Keratinocyte (primary cell): ENCODE measurements at regions not wholly inside any gene's neighbourhood (a gene's known extent, or its start where the extent isn't known, plus 50 kb on each side); places are given as distances from the start of the nearest gene placed in this dataset.

Experiments
- DNase-seq: peaks from one replicate; pipeline ENCODE4 v3.0.0-alpha.2; 2011; ENCODE audit warnings: low read depth, missing footprints, low spot score
- FAIRE-seq: peaks from 2 replicates; lab custom pipeline; 2011; peaks lifted over from hg19 to GRCh38; lab: Jason Lieb, UNC
- H2AFZ ChIP-seq: 2 replicates; pipeline ENCODE4 v1.6.0; 2012; ENCODE audit warnings: low read length, control low read depth, inconsistent platforms; ENCODE audit not compliant: control insufficient read depth
- H3K27ac ChIP-seq: 2 replicates; pipeline ENCODE4 v1.5.1; 2011; ENCODE audit warnings: low read length; ENCODE audit not compliant: control insufficient read depth, insufficient read depth
- H3K27me3 ChIP-seq: 3 replicates; pipeline ENCODE4 v1.6.0; 2011; ENCODE audit warnings: low read length; ENCODE audit not compliant: control insufficient read depth, insufficient read depth; ENCODE audit errors: extremely low read depth
- H3K36me3 ChIP-seq, 2 experiments: 2 replicates in 1 of 2; 3 replicates in 1 of 2; pipeline ENCODE4 v1.5.1; 2011; ENCODE audit warnings: low read length in 2 of 2, mild to moderate bottlenecking in 1 of 2; ENCODE audit not compliant: control insufficient read depth in 2 of 2, insufficient read depth in 2 of 2; ENCODE audit errors: extremely low read depth in 1 of 2
- H3K4me1 ChIP-seq: 3 replicates; pipeline ENCODE4 v1.5.1; 2011; ENCODE audit warnings: low read length; ENCODE audit not compliant: control insufficient read depth, insufficient read depth; ENCODE audit errors: extremely low read depth
- H3K4me2 ChIP-seq: 3 replicates; pipeline ENCODE4 v1.6.0; 2011; ENCODE audit warnings: low read depth, low read length; ENCODE audit not compliant: control insufficient read depth, insufficient read depth; ENCODE audit errors: extremely low read depth
- H3K4me3 ChIP-seq, 3 experiments: fragments of 200-600 bp in 1 of 3; sonication (generic) in 1 of 3; 2 replicates in 2 of 3; 3 replicates in 1 of 3; pipeline ENCODE4 v1.5.1; 2011 to 2016; ENCODE audit warnings: low read length in 3 of 3, mild to moderate bottlenecking in 3 of 3, control low read depth in 2 of 3, inconsistent platforms in 1 of 3, low read depth in 1 of 3, mixed read lengths in 1 of 3, mixed run types in 1 of 3, moderate library complexity in 1 of 3; ENCODE audit not compliant: control insufficient read depth in 2 of 3, insufficient read depth in 2 of 3; ENCODE audit errors: extremely low read depth in 1 of 3
- H3K79me2 ChIP-seq: 2 replicates; pipeline ENCODE4 v1.6.0; 2012; ENCODE audit warnings: low read length; ENCODE audit not compliant: control insufficient read depth, insufficient read depth
- H3K9ac ChIP-seq: 3 replicates; pipeline ENCODE4 v1.6.0; 2011; ENCODE audit warnings: low read length; ENCODE audit not compliant: control insufficient read depth, insufficient read depth; ENCODE audit errors: extremely low read depth
- H3K9me1 ChIP-seq: 3 replicates; pipeline ENCODE4 v1.6.0; 2011; ENCODE audit warnings: low read length; ENCODE audit not compliant: control insufficient read depth, insufficient read depth; ENCODE audit errors: extremely low read depth
- H3K9me3 ChIP-seq: 2 replicates; pipeline ENCODE4 v1.5.1; 2012; ENCODE audit warnings: low read depth, low read length; ENCODE audit not compliant: control insufficient read depth
- H4K20me1 ChIP-seq: 3 replicates; pipeline ENCODE4 v1.6.0; 2011; ENCODE audit warnings: low read length; ENCODE audit not compliant: control insufficient read depth, insufficient read depth; ENCODE audit errors: extremely low read depth
- CTCF ChIP-seq, 3 experiments: IDR thresholded peaks in 1 of 3; conservative IDR thresholded peaks in 1 of 3; optimal IDR thresholded peaks in 1 of 3; 2 replicates in 2 of 3; 3 replicates in 1 of 3; pipeline versions ENCODE3 to v1.5.1; 2011; ENCODE audit warnings: low read length in 3 of 3, mild to moderate bottlenecking in 3 of 3, moderate library complexity in 2 of 3, control low read depth in 1 of 3, inconsistent platforms in 1 of 3; ENCODE audit not compliant: insufficient read depth in 2 of 3; ENCODE audit errors: extremely low read depth in 1 of 3
- EZH2 ChIP-seq: IDR thresholded peaks from one replicate; pipeline ENCODE4 v1.6.1; 2012; ENCODE audit warnings: inconsistent platforms, mild to moderate bottlenecking, low read length, moderate library complexity
- dilution Hi-C: fragments of 300-500 bp; cut with MboI; formaldehyde crosslinking; loops from one replicate; pipeline ENCODE4 v1.7.0; 2020; ENCODE audit warnings: low sequenced_read_pairs; ENCODE audit not compliant: extremely low pct_ligation_motif_present

- no peaks in the 10 kb centered on the region for H3K4me1 ChIP-seq
- no peak overlapping the region for H3K4me3 ChIP-seq
- no peaks in the 10 kb centered on the region for H3K9me1 ChIP-seq
- no peak for DNase-seq
- no peak for FAIRE-seq
- no peak overlapping the region for H3K27ac ChIP-seq
- no peak overlapping the region for H3K9ac ChIP-seq
- H3K36me3 ChIP-seq: no peaks in the 10 kb centered on the region
- dilution Hi-C loops: no loop called here
- no peaks in the 10 kb centered on the region for H3K9me3 ChIP-seq
- H3K27me3 ChIP-seq: no peaks in the 10 kb centered on the region
- no peak overlapping the region for H2AFZ ChIP-seq
- no peaks in the 10 kb centered on the region for H3K79me2 ChIP-seq
- H3K4me2 ChIP-seq: no peak overlapping the region
- no peak for TF ChIP-seq EZH2
- no peak for TF ChIP-seq CTCF (optimal IDR thresholded peaks at IDR 0.05 in 1 of 3, IDR thresholded peaks at IDR 0.05 in 1 of 3, conservative IDR thresholded peaks at IDR 0.05 in 1 of 3; ENCODE audit: extremely low read depth in 1 of 3, insufficient read depth in 2 of 3, low read length in 3 of 3)
- no peaks in the 10 kb centered on the region for H4K20me1 ChIP-seq
These were observed 746.1 kb upstream of the MEF2C start for GRCh38 chr5:89628876-89629635.

- H3K4me2 ChIP-seq: no peak overlapping the region
- H3K4me1 ChIP-seq: no peaks in the 10 kb centered on the region
- dilution Hi-C loops: no loop called here
- no peak overlapping the region for H3K9ac ChIP-seq
- FAIRE-seq (no peak), DNase-seq (no peak)
- H3K79me2 ChIP-seq: no peaks in the 10 kb centered on the region
- TF ChIP-seq CTCF (optimal IDR thresholded peaks at IDR 0.05 in 1 of 3, IDR thresholded peaks at IDR 0.05 in 1 of 3, conservative IDR thresholded peaks at IDR 0.05 in 1 of 3; ENCODE audit: extremely low read depth in 1 of 3, insufficient read depth in 2 of 3, low read length in 3 of 3) (no peak), EZH2 (no peak)
- H3K36me3 ChIP-seq: no peaks in the 10 kb centered on the region
- no peaks in the 10 kb centered on the region for H3K9me1 ChIP-seq
- no peak overlapping the region for H3K4me3 ChIP-seq
- H3K27me3 ChIP-seq: no peaks in the 10 kb centered on the region
- no peaks in the 10 kb centered on the region for H3K9me3 ChIP-seq
- H3K27ac ChIP-seq: no peak overlapping the region
- H2AFZ ChIP-seq: no peak overlapping the region
- H4K20me1 ChIP-seq: no peaks in the 10 kb centered on the region
These were observed 733.0 kb upstream of the MEF2C start for GRCh38 chr5:89615839-89616518.
